Activated effector memory CD4-positive, alpha-beta T cell treated with anti-CD3 and anti-CD28 coated beads, Interleukin-2, amount 50 U/mL, for 16 hours (primary cell): ENCODE measurements at regions not wholly inside any gene's neighbourhood (a gene's known extent, or its start where the extent isn't known, plus 50 kb on each side); places are given as distances from the start of the nearest gene placed in this dataset.
"Not testable (repeated sequence)": the region's sequence is repeated elsewhere in the genome, so short reads cannot be mapped to it uniquely, and the experiment has no call there.

Experiments
- DNase-seq: peaks from one replicate; pipeline ENCODE4 v3.0.0-alpha.2; 2020

DNA sequence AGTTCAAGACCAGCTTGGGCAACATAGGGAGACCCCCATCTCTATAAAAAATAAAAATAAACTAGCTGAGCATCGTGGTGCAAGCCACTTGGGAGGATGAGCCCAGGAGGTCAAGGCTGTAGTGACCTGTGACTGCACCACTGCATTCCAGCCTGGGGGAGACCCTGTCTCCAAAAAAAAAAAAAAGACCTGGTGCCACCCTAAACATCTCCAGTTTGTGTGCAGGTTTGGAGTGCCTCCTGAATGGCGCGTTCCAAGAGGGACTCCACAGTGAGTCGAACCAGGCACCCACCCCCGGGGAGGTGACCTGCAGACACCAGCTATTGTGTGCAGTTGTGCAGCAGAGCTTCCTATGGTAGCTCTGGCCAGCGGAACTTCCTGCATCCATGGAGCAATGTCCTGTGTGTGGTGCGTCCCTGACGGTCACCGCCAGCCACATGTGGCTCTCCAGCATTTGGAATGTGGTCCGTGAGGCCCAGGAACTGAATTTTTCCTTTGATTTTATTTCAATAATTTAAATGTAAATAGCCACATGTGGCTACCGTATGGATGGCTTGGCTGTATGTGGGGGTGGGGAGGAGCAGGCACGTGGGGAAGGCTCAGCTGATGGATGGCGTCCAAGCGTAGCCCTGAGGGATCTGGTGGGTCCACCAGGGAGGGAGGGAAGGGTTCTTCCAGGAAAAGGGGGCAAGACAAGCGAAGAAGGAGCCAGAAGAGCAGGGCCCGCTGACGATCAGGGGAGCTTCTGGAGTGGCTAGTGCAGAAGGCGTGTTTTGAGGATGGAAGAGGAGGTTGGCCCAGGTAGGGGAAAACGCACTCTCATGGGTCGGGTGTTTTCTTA is 107.1 kb upstream of the GSE1 start:
- no peak for DNase-seq

DNA sequence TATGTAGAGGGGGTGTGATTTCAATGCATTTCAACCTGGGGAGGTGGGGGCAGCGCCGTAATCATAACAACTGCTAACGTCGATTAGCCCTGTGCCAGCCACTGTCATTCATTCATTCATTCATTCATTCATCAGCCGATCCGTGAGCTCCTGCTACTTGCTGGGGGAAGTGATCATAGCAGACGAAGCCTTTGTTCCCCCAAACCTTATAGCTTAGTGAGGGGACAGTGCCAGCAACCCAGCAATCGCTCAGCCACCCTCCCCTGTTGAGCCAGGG is 106.5 kb upstream of the GSE1 start:
- no peak for DNase-seq

DNA sequence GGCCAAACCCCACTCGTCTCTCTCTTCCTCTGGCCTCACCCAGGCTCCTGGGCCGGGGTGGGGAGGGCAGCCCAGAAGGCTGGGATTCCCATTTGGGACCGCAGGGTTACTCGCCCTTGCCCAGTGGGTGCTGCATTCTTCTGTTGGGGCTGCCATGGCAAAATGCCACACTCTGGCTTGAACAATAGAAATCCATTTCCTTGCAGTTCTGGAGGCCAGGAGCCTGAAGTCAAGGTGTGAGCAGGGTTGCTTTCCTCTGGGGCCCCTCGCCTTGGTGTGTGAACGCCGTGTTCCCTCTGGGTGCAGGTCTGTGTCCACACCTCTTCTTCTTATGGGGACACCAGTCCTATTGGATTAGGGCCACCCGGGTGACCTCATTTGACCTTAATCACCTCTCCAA is 105.8 kb upstream of the GSE1 start:
- no peak for DNase-seq

DNA sequence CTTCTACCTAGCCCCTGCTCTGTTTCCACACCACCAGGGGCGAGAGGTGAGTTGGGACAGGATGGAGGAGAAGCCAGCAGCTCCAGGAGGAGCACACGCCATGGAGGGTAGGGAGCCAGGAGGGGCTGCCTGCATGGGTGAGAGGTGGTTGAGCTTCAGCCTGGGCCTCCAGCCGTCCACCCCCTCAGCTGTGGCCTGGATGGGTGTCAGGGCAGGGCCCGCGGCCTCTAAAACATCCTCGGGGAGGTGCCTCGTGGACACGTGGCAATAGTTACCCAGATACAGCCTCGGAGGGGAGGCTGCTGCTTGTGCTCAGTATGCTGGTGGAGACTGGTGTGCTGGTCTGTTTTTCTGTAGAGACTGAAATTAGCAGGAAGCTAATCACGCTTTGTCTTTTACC is 104.7 kb upstream of the GSE1 start:
- DNase-seq = no peak

DNA sequence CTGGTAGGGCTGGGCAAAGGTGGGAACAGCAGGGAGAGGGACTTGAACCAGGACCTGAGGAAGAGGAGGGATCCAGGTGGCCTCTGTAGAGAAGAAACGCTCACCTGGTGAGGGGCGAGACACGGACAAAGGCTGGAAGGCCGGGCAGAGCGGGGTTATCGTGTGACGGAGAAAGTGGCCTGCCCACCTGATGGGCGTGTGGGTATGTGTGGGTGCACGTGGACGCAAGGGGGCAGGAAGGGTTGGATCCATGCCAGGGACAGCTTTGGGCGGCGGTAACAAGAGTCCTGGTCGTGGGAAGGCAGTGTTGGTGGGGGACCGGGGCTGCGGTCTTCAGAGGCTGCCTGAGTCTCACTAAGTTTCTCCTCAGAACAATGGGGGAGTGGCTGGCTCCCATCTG is 104.1 kb upstream of the GSE1 start:
- no peak for DNase-seq

DNA sequence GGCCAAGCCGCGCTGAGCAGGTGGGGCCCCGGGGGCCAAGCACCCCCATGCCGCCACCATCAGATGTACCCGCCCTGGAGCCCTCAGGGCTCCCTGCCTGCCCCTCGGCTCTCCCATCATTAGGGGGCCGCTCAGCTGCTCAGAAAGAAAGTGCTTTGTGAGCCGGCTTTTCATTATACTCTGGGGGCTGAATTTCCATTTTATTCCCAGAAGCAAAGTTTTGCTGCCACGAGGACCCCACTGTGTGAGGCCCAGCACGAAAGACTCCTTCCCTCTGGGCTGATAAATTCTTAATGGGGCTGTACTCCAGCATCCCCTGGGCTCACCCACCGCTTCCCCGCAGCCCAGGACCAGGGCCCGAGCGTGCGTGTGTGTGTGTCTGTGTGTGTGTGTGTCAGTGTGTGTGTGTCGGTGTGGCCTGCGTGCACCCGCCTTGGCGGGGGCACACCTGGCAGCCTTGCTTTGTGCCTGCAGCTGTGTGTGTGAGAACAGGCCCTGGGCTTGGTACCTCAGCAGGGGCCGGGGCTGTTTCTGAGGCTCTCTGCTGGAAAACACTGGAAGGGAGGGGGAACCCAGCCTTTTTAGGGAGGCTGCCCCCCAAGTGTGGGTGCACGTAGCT is 103.0 kb upstream of the GSE1 start:
- DNase-seq = no peak

DNA sequence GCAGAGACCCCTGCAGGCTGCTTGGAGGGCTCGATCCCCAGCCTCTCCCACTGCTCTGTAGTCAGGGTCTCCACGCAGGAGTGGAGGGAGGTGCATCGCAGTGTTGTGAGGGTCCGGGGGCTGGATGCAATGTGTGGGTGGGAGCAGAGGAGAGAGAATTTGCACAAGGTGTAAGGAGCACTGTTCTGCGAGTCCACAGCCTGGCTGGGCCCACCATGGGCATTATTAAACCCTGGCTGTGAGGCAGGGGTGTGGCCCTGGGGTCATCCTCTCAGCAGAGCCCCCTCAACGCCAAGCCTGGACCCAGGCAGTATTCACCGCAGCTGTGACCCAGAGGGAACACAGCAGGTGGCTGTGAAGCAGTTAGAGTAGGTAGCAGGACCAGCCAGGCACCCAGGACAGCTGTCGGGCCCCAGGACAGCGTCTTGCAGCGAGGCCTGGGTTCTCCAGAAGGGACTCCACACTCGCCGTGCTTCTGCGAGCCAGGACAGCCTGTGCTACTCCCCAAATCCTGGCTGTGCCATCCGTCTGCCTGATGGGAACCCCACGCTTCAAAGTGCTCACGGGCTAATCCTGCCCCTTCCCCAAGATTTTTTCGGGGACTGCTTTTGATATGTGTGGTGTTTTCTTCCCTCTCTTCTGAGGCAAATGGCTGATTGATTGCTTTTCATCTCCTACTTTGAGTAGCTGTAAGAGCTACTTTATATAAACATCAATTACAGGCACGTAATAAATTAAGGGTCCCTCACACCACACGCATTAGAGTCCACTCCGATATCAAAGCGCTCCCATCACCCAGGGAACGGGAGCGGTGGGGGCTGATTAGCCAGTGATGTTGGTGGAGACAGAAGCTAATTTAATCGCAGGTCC is 100.9 kb upstream of the GSE1 start:
- no peak for DNase-seq

DNA sequence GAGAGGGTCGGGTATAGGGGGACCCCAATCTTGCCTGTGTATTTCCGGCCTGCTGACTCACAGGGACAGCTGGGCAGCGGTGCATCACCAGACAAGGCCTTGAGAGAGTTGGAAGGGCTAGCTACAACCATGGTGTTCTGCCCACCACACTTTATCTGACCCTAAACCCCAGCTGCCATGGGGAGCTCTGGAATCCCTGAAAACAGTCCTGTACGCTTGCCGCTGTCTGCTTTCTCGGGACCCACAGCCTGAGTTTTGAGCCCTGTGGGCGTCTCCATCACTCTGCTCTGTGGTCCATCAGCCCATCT is 100.4 kb upstream of the GSE1 start:
- DNase-seq = no peak

DNA sequence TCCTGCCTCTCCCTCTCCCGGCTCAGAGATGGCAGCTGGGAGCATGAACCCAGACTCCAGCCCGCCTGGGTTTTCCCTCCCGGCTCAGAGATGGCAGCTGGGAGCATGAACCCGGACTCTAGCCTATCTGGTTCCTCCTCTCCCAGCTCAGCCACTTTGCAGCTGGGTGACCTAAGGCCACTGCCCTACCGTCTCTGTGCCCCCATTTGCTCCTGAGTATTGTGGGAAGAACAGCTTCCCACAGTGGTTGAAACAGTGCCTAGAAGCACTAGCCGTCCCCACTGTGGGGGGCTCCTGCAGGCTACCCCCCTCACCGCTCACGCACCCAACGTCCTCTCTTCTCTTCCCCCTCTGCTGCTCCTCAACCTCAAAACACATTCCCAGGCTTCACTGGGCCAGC is 99.9 kb upstream of the GSE1 start:
- DNase-seq = no peak

DNA sequence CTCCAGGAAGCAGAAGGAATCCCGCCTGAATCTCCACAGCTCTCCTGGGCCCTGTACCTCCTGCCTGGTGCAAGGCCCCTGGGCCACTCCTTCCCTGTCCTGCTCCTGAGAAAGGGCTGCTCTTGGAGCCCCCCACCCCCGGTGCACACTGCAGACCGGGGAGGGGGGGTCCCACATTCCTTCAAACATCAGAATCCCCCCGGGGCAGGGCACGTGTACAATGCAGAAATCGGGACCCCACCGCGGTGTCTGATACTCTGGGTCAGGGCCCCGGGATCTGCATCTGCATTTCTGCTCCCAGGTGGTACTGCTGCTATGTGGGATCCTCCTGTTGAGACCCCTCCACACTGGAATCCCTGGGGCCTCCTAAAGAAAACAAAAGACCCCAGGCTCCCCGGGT is 99.5 kb upstream of the GSE1 start:
- DNase-seq = no peak

DNA sequence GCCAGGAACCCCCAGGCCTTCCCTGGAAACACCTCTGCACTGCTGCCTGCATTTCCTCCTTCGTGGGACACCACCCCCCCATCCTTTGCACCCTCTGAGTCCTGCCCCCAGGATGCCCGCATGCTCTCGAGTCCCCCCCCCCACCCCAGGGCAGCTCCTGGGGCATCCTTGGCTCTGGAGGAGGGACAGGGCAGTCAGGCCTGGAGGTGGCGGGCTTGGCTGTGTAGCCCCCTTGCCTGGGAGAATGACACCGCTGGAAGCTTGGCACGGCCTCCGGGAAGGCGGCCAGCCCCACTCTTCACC is 98.9 kb upstream of the GSE1 start:
- DNase-seq = no peak

DNA sequence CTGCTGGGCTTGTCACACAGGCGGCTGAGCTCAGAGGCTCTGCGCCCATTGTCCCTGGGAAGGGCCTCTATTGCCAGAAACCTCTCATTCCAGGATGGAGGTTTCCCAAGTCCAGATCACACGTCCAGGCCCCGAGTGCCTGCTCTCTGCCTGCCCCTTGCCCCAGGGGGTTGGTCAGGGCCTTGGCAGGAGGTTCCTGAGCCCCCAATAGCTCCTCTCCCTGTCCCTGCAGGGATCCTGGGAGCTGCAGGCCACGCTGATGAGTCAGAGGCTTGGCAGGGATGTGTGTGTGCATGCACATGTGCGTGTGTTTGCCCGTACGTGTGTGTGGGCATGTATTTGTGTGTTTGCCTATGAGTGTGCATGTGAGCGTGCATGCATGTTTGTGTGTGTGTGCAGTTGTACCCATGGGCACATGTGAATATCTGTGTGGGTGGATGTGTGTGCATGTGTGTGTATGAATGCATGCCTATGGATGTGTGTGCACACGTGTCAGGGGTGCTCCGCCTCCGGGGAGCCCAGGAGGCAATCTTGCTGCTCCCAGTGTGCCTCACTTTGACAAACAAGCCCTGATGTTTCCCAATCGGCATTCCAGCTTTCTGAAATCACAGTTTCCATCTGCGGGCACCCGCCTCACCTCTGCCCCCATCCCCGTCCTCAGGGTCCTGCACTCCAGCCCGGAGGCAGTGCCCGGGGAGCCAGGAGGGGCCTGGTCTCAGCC is 98.4 kb upstream of the GSE1 start:
- DNase-seq = no peak

DNA sequence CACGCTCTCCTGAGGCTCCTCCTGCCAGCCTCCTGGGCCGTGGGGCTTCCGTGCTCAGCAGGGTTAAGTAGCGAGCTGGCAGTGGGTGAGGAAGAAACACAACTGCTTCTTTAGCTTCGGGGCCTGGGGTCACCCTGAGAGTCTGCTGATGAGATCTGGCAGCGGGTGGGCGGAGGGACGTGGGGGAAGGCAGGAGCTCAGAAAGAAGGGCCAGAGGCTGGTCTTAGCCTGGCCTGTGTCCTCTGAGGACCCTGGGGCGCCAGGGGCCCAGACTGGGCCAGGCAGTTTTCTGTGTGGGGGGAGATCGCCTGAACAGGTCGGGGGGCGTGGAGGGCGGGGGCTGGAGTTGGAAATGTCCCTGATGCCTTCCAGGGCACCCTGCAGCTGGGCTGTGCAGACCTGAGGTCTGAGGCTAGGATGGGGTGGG is 97.8 kb upstream of the GSE1 start:
- DNase-seq = no peak

DNA sequence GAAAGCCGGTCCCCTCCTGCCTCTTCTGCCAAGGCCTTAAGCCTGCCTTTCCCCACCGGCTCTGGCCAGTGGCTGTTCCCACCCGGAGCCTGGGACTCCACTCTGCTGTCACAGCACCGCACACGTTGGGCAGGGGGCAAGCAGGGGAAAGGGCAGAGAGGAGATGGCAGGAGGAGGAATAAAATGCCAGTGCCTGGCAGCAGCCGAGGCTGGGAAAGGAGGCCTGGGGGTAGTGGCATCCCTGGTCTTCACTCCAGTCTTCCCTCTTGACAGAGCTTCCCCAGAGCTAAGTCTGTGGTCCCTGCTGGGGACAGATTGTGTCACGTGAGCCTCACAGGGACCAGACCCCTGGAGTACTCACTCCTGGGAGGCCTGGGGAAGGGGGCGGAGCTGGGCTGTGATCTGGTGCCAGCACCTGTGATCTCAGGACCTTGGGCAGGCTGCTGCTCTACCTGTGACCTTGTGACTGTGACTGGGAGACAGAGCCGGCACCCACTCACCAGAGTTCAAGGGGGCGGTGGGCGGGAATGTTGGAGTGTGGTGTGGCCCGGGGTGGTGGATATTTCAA is 97.2 kb upstream of the GSE1 start:
- DNase-seq = no peak

DNA sequence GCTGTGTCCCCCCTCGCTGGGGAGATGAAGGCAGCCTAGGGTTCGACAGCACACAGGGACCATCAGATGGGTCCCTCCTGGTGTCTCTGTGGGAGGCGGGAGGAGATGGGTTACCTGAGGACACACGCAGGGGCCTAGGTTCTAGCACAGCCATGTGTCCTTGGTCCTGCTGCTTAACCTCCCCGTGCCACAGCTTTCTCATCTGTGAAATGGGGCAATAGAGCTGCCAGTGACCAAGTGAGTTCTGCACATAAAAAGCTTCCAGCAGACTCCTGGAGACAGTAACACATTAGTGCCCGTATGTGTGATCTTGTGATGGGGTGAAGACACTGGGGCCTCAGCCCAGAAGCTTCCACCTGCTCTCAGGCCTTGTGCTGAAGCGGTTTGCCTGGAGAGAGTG is 96.0 kb upstream of the GSE1 start:
- DNase-seq = no peak

DNA sequence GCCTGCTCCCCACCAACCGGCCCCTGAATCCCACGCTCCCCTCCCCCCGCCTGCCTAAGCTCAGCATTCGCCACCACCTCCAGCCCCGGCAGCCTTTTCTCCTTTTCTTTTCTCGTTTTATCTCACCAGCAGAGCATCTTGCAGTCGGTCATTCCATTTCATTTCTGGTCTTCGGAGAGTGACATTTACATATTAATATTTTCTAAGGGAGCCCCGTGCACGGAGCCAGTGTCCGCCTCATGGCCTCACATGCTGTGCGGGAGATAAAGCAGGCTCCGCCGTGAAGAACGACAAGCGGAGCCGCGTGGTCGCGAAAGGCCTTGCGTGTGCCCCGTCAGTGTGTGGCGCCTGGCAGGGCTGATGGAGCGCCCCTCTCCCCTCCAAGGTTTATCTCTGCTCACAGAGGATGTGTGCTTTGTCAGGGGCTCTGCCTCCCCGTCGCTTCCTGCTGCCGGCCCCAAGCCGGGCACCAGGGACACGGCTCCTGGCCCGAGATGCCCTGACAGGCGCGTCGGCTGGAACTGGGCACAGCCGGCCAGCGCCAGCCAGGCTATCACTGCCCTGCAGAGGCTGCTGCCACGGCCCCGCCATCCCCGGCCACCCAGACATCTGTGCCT is 95.5 kb upstream of the GSE1 start:
- no peak for DNase-seq

DNA sequence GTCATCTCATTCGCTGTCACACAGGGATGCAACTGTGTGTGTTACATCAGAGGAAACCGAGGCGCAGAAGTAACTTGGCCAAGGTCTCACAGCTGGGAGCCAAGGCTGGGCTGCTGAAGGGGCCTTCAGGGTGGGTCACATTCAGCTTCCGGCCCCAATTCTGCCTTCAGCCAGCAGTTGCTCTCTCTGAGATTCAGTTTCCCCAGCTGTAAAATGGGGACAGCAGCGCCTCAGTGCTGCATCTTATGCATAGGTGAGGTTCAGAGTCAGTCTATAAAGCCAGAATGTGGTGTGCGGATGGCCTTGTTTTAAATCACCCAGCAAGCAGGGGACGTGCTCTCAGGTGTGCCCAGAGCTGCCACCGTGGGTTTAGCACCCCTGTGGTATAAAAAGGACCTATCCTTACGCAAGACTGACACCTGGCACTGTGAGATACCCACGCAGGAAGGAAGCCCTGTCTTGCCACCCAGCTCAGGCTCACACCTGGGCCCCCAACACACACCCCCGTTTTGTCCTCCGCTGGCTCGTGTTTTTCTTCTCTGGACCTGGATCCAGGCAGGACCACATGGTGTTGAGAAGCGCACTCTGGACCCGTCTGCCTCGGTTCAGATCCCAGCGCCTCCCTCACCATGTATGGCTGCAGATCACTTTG is 94.6 kb upstream of the GSE1 start:
- no peak for DNase-seq

DNA sequence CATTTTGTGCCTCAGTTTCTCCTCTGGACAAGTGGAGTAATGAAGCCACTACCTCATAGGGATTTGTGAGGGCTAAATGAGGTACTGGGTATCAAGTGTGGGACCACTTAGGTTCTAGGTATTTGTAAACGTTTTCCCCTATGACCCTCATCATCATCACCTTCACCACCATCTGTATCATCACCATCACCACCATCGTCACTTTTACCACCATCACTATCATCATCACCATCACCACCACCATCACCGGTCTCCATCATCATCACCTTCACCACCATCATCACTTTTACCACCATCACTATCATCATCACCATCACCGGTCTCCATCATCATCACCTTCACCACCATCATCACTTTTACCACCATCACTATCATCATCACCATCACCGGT is 94.1 kb upstream of the GSE1 start:
- not testable (repeated sequence) for DNase-seq

DNA sequence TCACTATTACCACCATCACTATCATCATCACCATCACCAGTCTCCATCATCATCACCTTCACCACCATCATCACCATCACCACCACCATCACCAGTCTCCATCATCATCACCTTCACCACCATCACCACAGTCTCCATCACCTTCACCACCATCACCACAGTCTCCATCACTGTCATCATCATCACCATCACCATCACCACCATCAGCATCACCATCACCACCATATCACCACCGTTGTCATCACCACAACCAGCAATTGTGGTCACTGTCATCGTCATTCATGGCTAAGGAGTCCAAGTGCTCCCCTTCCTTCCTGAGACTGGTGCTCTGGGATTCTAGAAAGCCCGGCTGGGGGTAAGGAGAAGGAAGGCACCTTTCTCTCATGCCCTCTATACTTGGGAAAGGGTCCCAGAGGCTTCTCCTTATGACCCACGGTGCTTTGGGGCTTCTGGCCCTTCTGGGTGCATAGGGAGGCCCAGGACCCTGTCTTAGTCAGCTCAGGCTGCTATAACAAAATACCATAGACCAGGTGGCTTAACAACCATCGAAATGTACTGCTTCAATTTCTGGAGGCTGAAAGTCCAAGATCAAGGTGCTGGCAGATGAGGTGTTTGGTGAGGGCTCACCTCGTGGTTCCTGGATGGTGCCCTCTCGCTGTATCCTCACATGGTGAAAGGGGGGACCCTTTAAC is 93.4 kb upstream of the GSE1 start:
- no peak for DNase-seq

DNA sequence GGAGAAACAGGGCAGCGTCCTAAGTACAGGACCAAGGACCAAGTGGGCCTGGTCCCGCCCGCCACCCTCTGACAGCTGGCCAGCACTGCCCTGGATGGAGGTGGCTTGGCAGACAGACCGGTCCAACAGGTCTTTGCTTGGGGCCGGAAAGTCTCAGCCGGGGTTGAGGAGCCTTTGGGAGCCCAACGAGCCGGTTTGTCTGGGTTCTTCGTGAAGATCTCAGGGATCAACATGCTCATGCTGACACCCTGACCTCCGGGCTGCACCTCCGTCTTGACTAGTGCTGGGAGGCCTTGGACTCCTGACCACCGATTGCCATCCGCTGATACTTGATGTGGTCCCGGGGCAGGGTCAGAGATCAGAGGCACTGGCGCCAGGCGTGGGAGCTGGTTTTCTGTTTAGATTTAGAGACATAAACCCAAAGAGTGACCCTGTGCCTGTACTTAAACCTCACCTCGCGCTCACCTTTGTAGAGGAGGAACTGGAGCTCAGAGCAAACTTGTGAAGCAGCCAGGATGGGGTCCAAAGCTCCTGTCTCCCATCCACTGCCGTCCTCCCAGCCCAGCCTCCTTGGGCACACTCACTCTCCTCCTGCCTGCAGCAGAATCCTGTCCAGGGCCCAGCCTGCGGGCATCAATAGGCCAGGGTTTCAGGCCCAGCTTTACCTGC is 92.1 kb upstream of the GSE1 start:
- DNase-seq = no peak
